IMR-90 (cell line): ENCODE measurements at regions not wholly inside any gene's neighbourhood (a gene's known extent, or its start where the extent isn't known, plus 50 kb on each side); places are given as distances from the start of the nearest gene placed in this dataset.

Experiments
- ATAC-seq: fragments of 200-7000 bp; cut with Tn5 transposase; 2 replicates; pipeline ENCODE4 v1.9.1; 2020; ENCODE audit warnings: low read depth, mild to moderate bottlenecking, moderate library complexity
- BruUV-seq: library from RNA; stranded (reverse); fragments of 400-500 nt; replicated peaks from 2 replicates; lab custom pipeline; 2021; lab: Mats Ljungman, UMichigan
- CTCF ChIA-PET: fragments of 300-600 bp; formaldehyde crosslinking; extraction: SDS; loops from one replicate; lab custom pipeline; 2021; ENCODE audit warnings: antibody characterized with exemption; lab: Yijun Ruan, JAX
- POLR2A ChIA-PET: fragments of 300-600 bp; sonication (Branson Sonifier 250); formaldehyde crosslinking; loops from one replicate; lab custom pipeline; 2022; ENCODE audit warnings: antibody characterized with exemption; ENCODE audit not compliant: unreplicated experiment; lab: Charles Lee
- DNase-seq: peaks from one replicate; pipeline ENCODE4 v3.0.0; 2013
- H2AFZ ChIP-seq: replicated peaks from 2 replicates; pipeline ENCODE3; 2013; ENCODE audit warnings: low read length, mild to moderate bottlenecking; ENCODE audit not compliant: poor library complexity
- H2AK5ac ChIP-seq: 2 replicates; pipeline ENCODE4 v1.6.1; 2013; ENCODE audit warnings: low read depth, low read length, inconsistent platforms
- H2AK9ac ChIP-seq: replicated peaks from 2 replicates; pipeline ENCODE3; 2013; ENCODE audit warnings: mild to moderate bottlenecking, low read depth, low read length, moderate library complexity; ENCODE audit not compliant: poor library complexity
- H2BK120ac ChIP-seq: 2 replicates; pipeline ENCODE4 v1.6.1; 2013; ENCODE audit warnings: low read depth, low read length, inconsistent platforms
- H2BK15ac ChIP-seq: 3 replicates; pipeline ENCODE4 v1.6.1; 2013; ENCODE audit warnings: low read depth, low read length, inconsistent platforms
- H2BK20ac ChIP-seq: 2 replicates; pipeline ENCODE4 v1.6.1; 2013; ENCODE audit warnings: low read depth, mild to moderate bottlenecking, inconsistent platforms, low read length, moderate library complexity
- H2BK5ac ChIP-seq: 2 replicates; pipeline ENCODE4 v1.6.1; 2013; ENCODE audit warnings: mild to moderate bottlenecking, low read depth, low read length, inconsistent platforms; ENCODE audit not compliant: poor library complexity, severe bottlenecking
- H3K14ac ChIP-seq: replicated peaks from 2 replicates; pipeline ENCODE4 v1.6.1; 2013; ENCODE audit warnings: low read depth, low read length, inconsistent platforms
- H3K18ac ChIP-seq: 2 replicates; pipeline ENCODE4 v1.6.1; 2013; ENCODE audit warnings: low read depth, low read length, control low read depth
- H3K23ac ChIP-seq: 2 replicates; pipeline ENCODE4 v1.6.1; 2013; ENCODE audit warnings: low read depth, low read length, inconsistent platforms
- H3K27ac ChIP-seq: 2 replicates; pipeline ENCODE4 v1.5.1; 2013; ENCODE audit warnings: mild to moderate bottlenecking, control low read depth, low read length; ENCODE audit not compliant: insufficient read depth
- H3K27me3 ChIP-seq: 2 replicates; pipeline ENCODE4 v1.6.1; 2013; ENCODE audit warnings: low read length; ENCODE audit not compliant: control insufficient read depth, insufficient read depth
- H3K36me3 ChIP-seq: 2 replicates; pipeline ENCODE4 v1.6.1; 2013; ENCODE audit warnings: low read length, mixed read lengths; ENCODE audit not compliant: control insufficient read depth, insufficient read depth
- H3K4ac ChIP-seq: 2 replicates; pipeline ENCODE4 v1.6.1; 2013; ENCODE audit warnings: low read depth, low read length, inconsistent platforms
- H3K4me1 ChIP-seq: 2 replicates; pipeline ENCODE4 v1.6.1; 2013; ENCODE audit warnings: low read length, mixed read lengths; ENCODE audit not compliant: control insufficient read depth, insufficient read depth
- H3K4me2 ChIP-seq: 2 replicates; pipeline ENCODE4 v1.6.1; 2013; ENCODE audit warnings: low read depth, mild to moderate bottlenecking, control low read depth, low read length, moderate library complexity
- H3K4me3 ChIP-seq: 2 replicates; pipeline ENCODE4 v1.5.1; 2013; ENCODE audit warnings: low read depth, mild to moderate bottlenecking, control low read depth, low read length, moderate library complexity; ENCODE audit not compliant: insufficient read depth
- H3K56ac ChIP-seq: 2 replicates; pipeline ENCODE4 v1.6.1; 2013; ENCODE audit warnings: low read length, inconsistent platforms; ENCODE audit not compliant: insufficient read depth; ENCODE audit errors: extremely low read depth
- H3K79me1 ChIP-seq, 2 experiments: 2 replicates each; pipeline ENCODE4 v1.6.1; 2013; ENCODE audit warnings: low read length in 2 of 2, inconsistent platforms in 1 of 2, low read depth in 1 of 2
- H3K9ac ChIP-seq: 2 replicates; pipeline ENCODE4 v1.6.1; 2013; ENCODE audit warnings: low read depth, low read length, control low read depth
- H3K9me1 ChIP-seq: 2 replicates; pipeline ENCODE4 v1.6.1; 2013; ENCODE audit warnings: low read length, inconsistent platforms; ENCODE audit not compliant: insufficient read depth
- H3K9me3 ChIP-seq: 2 replicates; pipeline ENCODE4 v1.6.1; 2013; ENCODE audit warnings: low read length; ENCODE audit not compliant: control insufficient read depth, insufficient read depth
- H4K20me1 ChIP-seq: 2 replicates; pipeline ENCODE4 v1.6.1; 2013; ENCODE audit warnings: low read length, inconsistent platforms; ENCODE audit not compliant: insufficient read depth
- H4K5ac ChIP-seq: 2 replicates; pipeline ENCODE4 v1.6.1; 2013; ENCODE audit warnings: mild to moderate bottlenecking, low read depth, low read length, control low read depth
- H4K8ac ChIP-seq, 2 experiments: 2 replicates each; pipeline ENCODE4 v1.6.1; 2013; ENCODE audit warnings: low read depth in 2 of 2, low read length in 2 of 2, control low read depth in 1 of 2, inconsistent platforms in 1 of 2
- H4K91ac ChIP-seq: 2 replicates; pipeline ENCODE4 v1.6.1; 2013; ENCODE audit warnings: low read depth, low read length, inconsistent platforms; ENCODE audit not compliant: insufficient read depth
- BHLHE40 ChIP-seq: fragments of 150-350 bp; IDR thresholded peaks from 2 replicates; pipeline ENCODE4 v1.6.1; 2016; ENCODE audit warnings: mild to moderate bottlenecking, low read depth, low read length
- CEBPB ChIP-seq: IDR thresholded peaks from 2 replicates; pipeline ENCODE4 v1.6.1; 2012; ENCODE audit warnings: low read depth, low read length, improper control_type of control experiment
- CTCF ChIP-seq: conservative IDR thresholded peaks from 2 replicates; pipeline ENCODE4 v1.5.1; 2012; ENCODE audit warnings: mild to moderate bottlenecking, low read depth, low read length, improper control_type of control experiment
- FOS ChIP-seq: fragments of 150-350 bp; IDR thresholded peaks from 2 replicates; pipeline ENCODE4 v1.6.1; 2016; ENCODE audit warnings: low read depth, low read length
- MAZ ChIP-seq: IDR thresholded peaks from 2 replicates; pipeline ENCODE4 v1.6.1; 2012; ENCODE audit warnings: low read depth, mild to moderate bottlenecking, low read length, improper control_type of control experiment, moderate library complexity, borderline replicate concordance
- MXI1 ChIP-seq: IDR thresholded peaks from 2 replicates; pipeline ENCODE4 v1.6.1; 2012; ENCODE audit warnings: low read depth, mild to moderate bottlenecking, low read length, moderate library complexity, borderline replicate concordance
- NFE2L2 ChIP-seq: fragments of 150-350 bp; IDR thresholded peaks from 2 replicates; pipeline ENCODE4 v1.6.1; 2016; ENCODE audit warnings: low read depth, mild to moderate bottlenecking, low read length
- POLR2A ChIP-seq: IDR thresholded peaks from 2 replicates; pipeline ENCODE4 v1.6.1; 2012; ENCODE audit warnings: mild to moderate bottlenecking, low read depth, low read length
- RAD21 ChIP-seq: IDR thresholded peaks from 2 replicates; pipeline ENCODE4 v1.6.1; 2012; ENCODE audit warnings: low read length, improper control_type of control experiment
- RCOR1 ChIP-seq: IDR thresholded peaks from 2 replicates; pipeline ENCODE4 v1.6.1; 2012; ENCODE audit warnings: mild to moderate bottlenecking, low read length, improper control_type of control experiment; ENCODE audit not compliant: insufficient replicate concordance
- RFX5 ChIP-seq: IDR thresholded peaks from 2 replicates; pipeline ENCODE4 v1.8.0; 2012; ENCODE audit warnings: low read depth, mild to moderate bottlenecking, low read length, moderate library complexity
- SMC3 ChIP-seq: fragments of 150-350 bp; IDR thresholded peaks from 2 replicates; pipeline ENCODE4 v1.6.1; 2016; ENCODE audit warnings: low read depth, mild to moderate bottlenecking, antibody characterized with exemption, low read length, moderate library complexity
- USF2 ChIP-seq: fragments of 150-350 bp; IDR thresholded peaks from 2 replicates; pipeline ENCODE4 v1.6.1; 2017; ENCODE audit warnings: mild to moderate bottlenecking, antibody characterized with exemption, low read length, low read depth
- WGBS, 2 experiments: methylation state at CpG; one replicate each; pipeline versions ENCODE4 v1.1.5 to v1.1.7; 2013; ENCODE audit warnings: missing lambda C conversion rate in 2 of 2; ENCODE audit not compliant: insufficient read length in 1 of 2; ENCODE audit errors: extremely low coverage in 2 of 2; 5-methylcytosine and 5-hydroxymethylcytosine counted together
- dilution Hi-C: fragments of 300-500 bp; cut with HindIII; formaldehyde crosslinking; loops from one replicate; pipeline ENCODE4 v1.14.3; 2018; ENCODE audit warnings: low sequenced_read_pairs; ENCODE audit not compliant: unreplicated experiment
- in situ Hi-C: fragments of 300-500 bp; cut with MboI; formaldehyde crosslinking; loops from 3 replicates; pipeline ENCODE4 v1.14.3; 2019; ENCODE audit warnings: low sequenced_read_pairs, inconsistent platforms, mixed read lengths
- intact Hi-C: fragments of 100-400 bp; cut with micrococcal nuclease; formaldehyde crosslinking; loops from 2 replicates; pipeline ENCODE4 v1.10.0; 2022

- DNase-seq (no peak), ATAC-seq (no peak)
- Histone ChIP-seq H4K20me1 (no peaks in the 10 kb centered on the region), H3K4me3 (no peak overlapping the region), H2AK5ac (no peak overlapping the region), H3K9me3 (no peaks in the 10 kb centered on the region), H3K4me2 (no peak overlapping the region), H4K91ac (no peak overlapping the region), H3K9me1 (no peaks in the 10 kb centered on the region), H3K79me1 (no peaks in the 10 kb centered on the region), H2BK20ac (no peak overlapping the region), H4K8ac (no peak overlapping the region), H2BK5ac (no peak overlapping the region), H3K14ac (no peak overlapping the region), H3K56ac (no peak overlapping the region), H3K27ac (no peak overlapping the region), H3K27me3 (no peaks in the 10 kb centered on the region), H3K36me3 (no peaks in the 10 kb centered on the region), H2BK15ac (no peak overlapping the region), H3K9ac (no peak overlapping the region), H3K18ac (no peak overlapping the region), H3K4ac (no peak overlapping the region), H2AK9ac (no peak overlapping the region), H2AFZ (no peak overlapping the region), H3K4me1 (no peaks in the 10 kb centered on the region), H3K23ac (no peak overlapping the region), H2BK120ac (no peak overlapping the region), H4K5ac (no peak overlapping the region)
- intact Hi-C loops (no loop called here), in situ Hi-C loops (no loop called here), dilution Hi-C loops (no loop called here)
- POLR2A ChIA-PET, result no interaction called here
- no peak for TF ChIP-seq NFE2L2
- no peak for TF ChIP-seq BHLHE40
- TF ChIP-seq USF2, result no peak
- TF ChIP-seq CTCF, result no peak
- no peak for TF ChIP-seq RAD21
- no peak for TF ChIP-seq RFX5
- no peak for TF ChIP-seq SMC3
- TF ChIP-seq CEBPB, result no peak
- no peak for TF ChIP-seq FOS
- no peak for TF ChIP-seq MAZ
- no peak for TF ChIP-seq POLR2A
- TF ChIP-seq RCOR1, result no peak
- no peak for TF ChIP-seq MXI1
- no TSS peak for BruUV-seq
- WGBS, 2 experiments, result no CpG with 5 or more reads among the region's 1 CpG
- CTCF ChIA-PET, result no interaction called here
Observed at GRCh38 chr4:27934871-27935270, 1074.2 kb downstream of the STIM2 start.
